Fibroblast of lung (primary cell): ENCODE measurements at regions not wholly inside any gene's neighbourhood (a gene's known extent, or its start where the extent isn't known, plus 50 kb on each side); places are given as distances from the start of the nearest gene placed in this dataset.

Source experiments
- DNase-seq, 2 donors: peaks; one replicate each; pipeline versions ENCODE4 v3.0.0 to v3.0.0-alpha.2; 2010; ENCODE audit warnings: low read depth in 2 of 2
- H2AFZ ChIP-seq: 2 replicates; pipeline ENCODE4 v1.5.1; 2012; ENCODE audit warnings: low read length, control low read depth, inconsistent platforms
- H3K27ac ChIP-seq: 2 replicates; pipeline ENCODE4 v1.5.1; 2011; ENCODE audit warnings: low read length, control low read depth; ENCODE audit not compliant: insufficient read depth
- H3K27me3 ChIP-seq: 2 replicates; pipeline ENCODE4 v1.5.1; 2011; ENCODE audit warnings: mild to moderate bottlenecking, low read length; ENCODE audit not compliant: control insufficient read depth, insufficient read depth
- H3K36me3 ChIP-seq: 2 replicates; pipeline ENCODE4 v1.5.1; 2011; ENCODE audit warnings: low read length; ENCODE audit not compliant: control insufficient read depth, insufficient read depth
- H3K4me1 ChIP-seq: 2 replicates; pipeline ENCODE4 v1.5.1; 2011; ENCODE audit warnings: low read length; ENCODE audit not compliant: control insufficient read depth, insufficient read depth; ENCODE audit errors: extremely low read depth
- H3K4me2 ChIP-seq: 2 replicates; pipeline ENCODE4 v1.5.1; 2011; ENCODE audit warnings: low read length, control low read depth; ENCODE audit not compliant: insufficient read depth; ENCODE audit errors: extremely low read depth
- H3K4me3 ChIP-seq, 4 experiments: fragments of 200-600 bp in 1 of 4; sonication (generic) in 1 of 4; replicated peaks in 1 of 4; 2 replicates each; pipeline ENCODE4 v1.5.1; 2011 to 2016; ENCODE audit warnings: low read length in 4 of 4, low read depth in 3 of 4, mild to moderate bottlenecking in 3 of 4, control low read depth in 2 of 4, inconsistent platforms in 1 of 4, mixed read lengths in 1 of 4; ENCODE audit not compliant: insufficient read depth in 1 of 4; ENCODE audit errors: control extremely low read depth in 1 of 4
- H3K79me2 ChIP-seq: 2 replicates; pipeline ENCODE4 v1.5.1; 2012; ENCODE audit warnings: mild to moderate bottlenecking, low read length, inconsistent platforms; ENCODE audit not compliant: control insufficient read depth, insufficient read depth
- H3K9ac ChIP-seq: 2 replicates; pipeline ENCODE4 v1.5.1; 2011; ENCODE audit warnings: mild to moderate bottlenecking, low read length, control low read depth; ENCODE audit not compliant: insufficient read depth
- H3K9me3 ChIP-seq: 2 replicates; pipeline ENCODE4 v1.5.1; 2012; ENCODE audit warnings: low read depth, low read length; ENCODE audit not compliant: control insufficient read depth, insufficient read depth
- H4K20me1 ChIP-seq: 2 replicates; pipeline ENCODE4 v1.5.1; 2011; ENCODE audit warnings: low read length; ENCODE audit not compliant: control insufficient read depth, insufficient read depth; ENCODE audit errors: extremely low read depth
- CTCF ChIP-seq, 2 donors: IDR thresholded peaks in 1 of 2; conservative IDR thresholded peaks in 1 of 2; 1 replicate in 1 of 2; 2 replicates in 1 of 2; pipeline ENCODE4 v1.5.1; 2011 to 2012; ENCODE audit warnings: low read length in 2 of 2, control low read depth in 1 of 2, inconsistent platforms in 1 of 2, low read depth in 1 of 2, mild to moderate bottlenecking in 1 of 2
- EZH2 ChIP-seq: IDR thresholded peaks from 2 replicates; pipeline ENCODE4 v1.5.1; 2012; ENCODE audit warnings: low read length, control low read depth, mild to moderate bottlenecking; ENCODE audit errors: missing control alignments

GRCh38 chr3:72530426-72530825 is 317.8 kb downstream of the SHQ1 start:
- no peak for TF ChIP-seq CTCF (conservative IDR thresholded peaks at IDR 0.05 in 1 of 2, IDR thresholded peaks at IDR 0.05 in 1 of 2; ENCODE audit: low read depth in 1 of 2, low read length in 2 of 2)
- TF ChIP-seq EZH2 = no peak
- no peaks in the 10 kb centered on the region for H3K9me3 ChIP-seq
- no peak overlapping the region for H3K4me2 ChIP-seq
- H2AFZ ChIP-seq = no peak overlapping the region
- no peaks in the 10 kb centered on the region for H4K20me1 ChIP-seq
- H3K9ac ChIP-seq = no peak overlapping the region
- no peaks in the 10 kb centered on the region for H3K27me3 ChIP-seq
- no peak overlapping the region for H3K27ac ChIP-seq
- H3K4me1 ChIP-seq = no peaks in the 10 kb centered on the region
- no peaks in the 10 kb centered on the region for H3K79me2 ChIP-seq
- H3K4me3 ChIP-seq = no peak overlapping the region
- DNase-seq = peak in 1 of 2 donors; percentile 51
- H3K36me3 ChIP-seq = no peaks in the 10 kb centered on the region

GRCh38 chr3:72529081-72529480 is 319.2 kb downstream of the SHQ1 start:
- H3K4me3 ChIP-seq = no peak overlapping the region
- no peak for TF ChIP-seq CTCF (conservative IDR thresholded peaks at IDR 0.05 in 1 of 2, IDR thresholded peaks at IDR 0.05 in 1 of 2; ENCODE audit: low read depth in 1 of 2, low read length in 2 of 2)
- no peak for TF ChIP-seq EZH2
- no peak overlapping the region for H2AFZ ChIP-seq
- no peak overlapping the region for H3K27ac ChIP-seq
- no peaks in the 10 kb centered on the region for H3K9me3 ChIP-seq
- DNase-seq = no peak
- no peaks in the 10 kb centered on the region for H4K20me1 ChIP-seq
- H3K4me1 ChIP-seq = no peaks in the 10 kb centered on the region
- no peaks in the 10 kb centered on the region for H3K79me2 ChIP-seq
- H3K9ac ChIP-seq = no peak overlapping the region
- H3K36me3 ChIP-seq = no peaks in the 10 kb centered on the region
- H3K27me3 ChIP-seq = no peaks in the 10 kb centered on the region
- no peak overlapping the region for H3K4me2 ChIP-seq

- Histone ChIP-seq H3K4me2 (no peak overlapping the region), H2AFZ (no peak overlapping the region)
- TF ChIP-seq CTCF (conservative IDR thresholded peaks at IDR 0.05 in 1 of 2, IDR thresholded peaks at IDR 0.05 in 1 of 2; ENCODE audit: low read depth in 1 of 2, low read length in 2 of 2) (no peak), EZH2 (no peak)
These were observed 324.7 kb downstream of the SHQ1 start for GRCh38 chr3:72523429-72524151.

More at GRCh38 chr3:72523429-72524151, 324.7 kb downstream of the SHQ1 start:
- no peaks in the 10 kb centered on the region for H3K79me2 ChIP-seq
- H3K4me3 ChIP-seq = no peak overlapping the region
- no peaks in the 10 kb centered on the region for H3K27me3 ChIP-seq
- H3K9ac ChIP-seq = no peak overlapping the region
- H3K36me3 ChIP-seq = no peaks in the 10 kb centered on the region
- DNase-seq = no peak
- H3K27ac ChIP-seq = no peak overlapping the region
- H3K9me3 ChIP-seq = no peaks in the 10 kb centered on the region
- H4K20me1 ChIP-seq = no peaks in the 10 kb centered on the region
- no peaks in the 10 kb centered on the region for H3K4me1 ChIP-seq
